NB4 (cell line): ENCODE measurements at regions not wholly inside any gene's neighbourhood (a gene's known extent, or its start where the extent isn't known, plus 50 kb on each side); places are given as distances from the start of the nearest gene placed in this dataset.
A peak's percentile ranks its signal among the peaks of the same experiment; 100 is the strongest.

Source experiments
- DNase-seq: peaks from one replicate; pipeline ENCODE4 v3.0.0; 2010; ENCODE audit warnings: low read depth
- H3K4me3 ChIP-seq: one replicate; pipeline ENCODE4 v1.5.1; 2011; ENCODE audit warnings: mild to moderate bottlenecking, low read depth, low read length, moderate library complexity
- MYC ChIP-seq: IDR thresholded peaks from 2 replicates; pipeline ENCODE4 v1.6.1; 2011; ENCODE audit warnings: low read depth, low read length
- POLR2A ChIP-seq: IDR thresholded peaks from 2 replicates; pipeline ENCODE4 v1.6.1; 2011; ENCODE audit warnings: mild to moderate bottlenecking; ENCODE audit not compliant: insufficient read length; ENCODE audit errors: extremely low read depth
- TF ChIP-seq, protein P1 (sequence below): IDR thresholded peaks from one replicate; pipeline ENCODE4 v1.5.1; 2012; ENCODE audit warnings: low read depth, low read length
- TF ChIP-seq, protein P2 (sequence below): IDR thresholded peaks from 2 replicates; pipeline ENCODE4 v1.6.1; 2011; ENCODE audit warnings: low read depth, low read length

DNA sequence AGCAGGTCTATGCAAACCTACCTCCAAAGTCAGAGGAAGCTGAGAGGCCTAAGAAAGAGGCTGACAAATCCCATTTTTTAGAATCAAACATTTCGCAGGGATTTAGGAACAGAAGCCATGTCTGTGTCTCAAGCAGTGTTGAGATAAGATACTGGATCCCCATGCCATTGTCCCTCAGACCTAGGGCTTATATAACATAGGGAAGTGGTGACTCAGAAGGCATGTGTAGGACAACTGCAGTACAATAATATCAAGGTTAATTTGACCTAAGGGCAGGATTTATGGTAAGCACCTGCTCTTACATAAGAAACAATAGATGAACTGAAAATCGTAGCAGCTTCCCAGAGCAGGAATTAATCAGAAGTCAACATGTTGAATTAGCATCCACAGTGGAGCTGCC is 459.4 kb downstream of the ANXA1 start:
- no peak overlapping the region for H3K4me3 ChIP-seq
- TF ChIP-seq MYC = no peak
- peak; percentile 0 for DNase-seq

DNA sequence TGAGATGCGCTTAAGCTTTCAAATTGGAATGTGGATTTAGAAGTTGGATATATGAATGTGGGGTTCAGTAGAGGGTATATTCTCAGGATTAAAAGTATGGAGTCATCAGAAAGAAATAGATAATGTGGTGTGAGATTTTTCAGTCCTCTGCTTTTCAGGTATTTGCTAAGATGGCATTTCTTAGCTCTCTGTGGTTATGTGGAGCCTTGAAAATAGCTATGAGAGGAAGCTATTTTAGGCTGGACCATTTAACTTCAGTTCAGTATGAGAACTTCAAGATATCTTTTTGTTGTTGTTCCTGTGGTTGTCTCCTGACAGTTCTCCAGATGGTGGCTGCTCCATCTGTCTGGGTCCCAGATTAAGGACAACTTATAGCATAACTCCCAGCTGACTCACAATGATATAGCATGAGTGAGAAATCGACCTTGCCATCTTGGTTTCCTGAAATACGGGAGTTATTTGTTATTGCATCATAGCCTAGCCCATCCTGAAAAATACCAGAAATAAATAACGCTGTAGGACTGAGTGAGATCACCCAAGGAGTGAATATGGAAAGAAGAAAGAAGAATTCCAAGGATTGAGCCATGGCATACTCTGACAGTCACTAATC is 461.5 kb downstream of the ANXA1 start:
- TF ChIP-seq POLR2A = no peak
- no peak for TF ChIP-seq MYC
- TF ChIP-seq, protein P1, sequence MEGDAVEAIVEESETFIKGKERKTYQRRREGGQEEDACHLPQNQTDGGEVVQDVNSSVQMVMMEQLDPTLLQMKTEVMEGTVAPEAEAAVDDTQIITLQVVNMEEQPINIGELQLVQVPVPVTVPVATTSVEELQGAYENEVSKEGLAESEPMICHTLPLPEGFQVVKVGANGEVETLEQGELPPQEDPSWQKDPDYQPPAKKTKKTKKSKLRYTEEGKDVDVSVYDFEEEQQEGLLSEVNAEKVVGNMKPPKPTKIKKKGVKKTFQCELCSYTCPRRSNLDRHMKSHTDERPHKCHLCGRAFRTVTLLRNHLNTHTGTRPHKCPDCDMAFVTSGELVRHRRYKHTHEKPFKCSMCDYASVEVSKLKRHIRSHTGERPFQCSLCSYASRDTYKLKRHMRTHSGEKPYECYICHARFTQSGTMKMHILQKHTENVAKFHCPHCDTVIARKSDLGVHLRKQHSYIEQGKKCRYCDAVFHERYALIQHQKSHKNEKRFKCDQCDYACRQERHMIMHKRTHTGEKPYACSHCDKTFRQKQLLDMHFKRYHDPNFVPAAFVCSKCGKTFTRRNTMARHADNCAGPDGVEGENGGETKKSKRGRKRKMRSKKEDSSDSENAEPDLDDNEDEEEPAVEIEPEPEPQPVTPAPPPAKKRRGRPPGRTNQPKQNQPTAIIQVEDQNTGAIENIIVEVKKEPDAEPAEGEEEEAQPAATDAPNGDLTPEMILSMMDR = no peak
- TF ChIP-seq, protein P2, sequence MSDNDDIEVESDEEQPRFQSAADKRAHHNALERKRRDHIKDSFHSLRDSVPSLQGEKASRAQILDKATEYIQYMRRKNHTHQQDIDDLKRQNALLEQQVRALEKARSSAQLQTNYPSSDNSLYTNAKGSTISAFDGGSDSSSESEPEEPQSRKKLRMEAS = no peak
- DNase-seq = no peak
- H3K4me3 ChIP-seq = no peak overlapping the region

DNA sequence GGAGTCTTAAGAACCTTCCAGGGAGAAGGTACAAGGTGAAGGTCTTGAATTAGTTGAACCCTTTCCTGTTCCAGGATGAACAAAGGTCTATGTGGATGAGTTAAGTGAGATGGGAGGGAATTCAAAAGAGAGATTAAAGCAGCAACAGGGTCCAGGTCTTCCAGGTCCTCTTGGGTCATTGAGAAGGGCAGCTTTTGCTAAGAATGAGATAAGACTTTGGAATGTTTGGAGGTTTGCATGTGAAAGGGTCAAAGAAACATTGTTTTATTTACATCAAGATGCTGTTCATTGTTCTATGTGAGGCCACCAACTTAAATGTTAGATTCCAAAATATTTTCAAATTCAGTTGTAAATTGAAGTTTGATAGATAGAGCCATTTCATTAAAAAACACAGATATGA is 463.9 kb downstream of the ANXA1 start:
- H3K4me3 ChIP-seq = no peak overlapping the region
- DNase-seq = no peak
- TF ChIP-seq, protein P2 = no peak
- TF ChIP-seq, protein P1 = no peak
- no peak for TF ChIP-seq MYC
- no peak for TF ChIP-seq POLR2A

DNA sequence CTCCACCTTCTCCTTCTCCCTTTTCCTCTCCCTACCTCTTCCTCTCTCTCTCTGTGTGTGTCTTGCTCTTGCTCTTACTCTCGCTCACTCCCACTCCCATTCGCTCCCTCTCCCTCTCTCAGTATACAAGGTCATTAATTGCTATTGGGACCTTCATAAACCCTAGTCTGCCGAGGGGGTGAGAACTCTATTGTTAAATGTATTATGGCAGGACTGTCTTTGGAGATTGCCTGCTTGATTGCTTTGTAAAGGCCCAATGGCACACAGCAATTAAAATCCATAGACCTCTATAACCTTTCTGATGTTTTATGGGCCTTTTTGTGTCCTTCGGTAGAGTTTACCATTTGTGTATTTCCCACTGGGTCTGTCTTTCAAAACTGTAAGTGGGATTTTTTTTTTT is 465.9 kb downstream of the ANXA1 start:
- DNase-seq = no peak
- TF ChIP-seq, protein P2 = no peak
- TF ChIP-seq, protein P1 = no peak
- TF ChIP-seq MYC (no peak), POLR2A (no peak)
- H3K4me3 ChIP-seq = no peak overlapping the region

DNA sequence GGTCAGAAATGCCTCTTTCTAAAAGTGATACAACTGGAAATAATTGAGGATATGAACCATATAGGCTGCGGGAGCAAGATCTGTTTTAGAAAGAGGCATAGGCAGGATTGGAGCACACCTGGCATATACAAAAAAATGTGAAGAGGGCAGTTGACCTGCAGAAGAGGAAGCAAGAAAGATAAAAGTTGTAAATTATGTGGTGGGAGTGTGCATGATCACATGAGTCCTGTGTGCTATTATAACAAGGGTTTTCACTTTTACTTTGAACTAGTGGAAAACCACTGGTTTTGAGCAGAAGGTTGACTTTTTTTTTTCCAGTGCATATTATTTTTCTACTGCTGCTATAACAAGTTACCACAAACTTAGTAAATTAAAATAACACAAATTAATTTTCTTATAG is 489.3 kb downstream of the ANXA1 start:
- DNase-seq = no peak
- no peak overlapping the region for H3K4me3 ChIP-seq
- TF ChIP-seq, protein P2 = no peak
- TF ChIP-seq, protein P1 = no peak
- TF ChIP-seq MYC = no peak
- no peak for TF ChIP-seq POLR2A

DNA sequence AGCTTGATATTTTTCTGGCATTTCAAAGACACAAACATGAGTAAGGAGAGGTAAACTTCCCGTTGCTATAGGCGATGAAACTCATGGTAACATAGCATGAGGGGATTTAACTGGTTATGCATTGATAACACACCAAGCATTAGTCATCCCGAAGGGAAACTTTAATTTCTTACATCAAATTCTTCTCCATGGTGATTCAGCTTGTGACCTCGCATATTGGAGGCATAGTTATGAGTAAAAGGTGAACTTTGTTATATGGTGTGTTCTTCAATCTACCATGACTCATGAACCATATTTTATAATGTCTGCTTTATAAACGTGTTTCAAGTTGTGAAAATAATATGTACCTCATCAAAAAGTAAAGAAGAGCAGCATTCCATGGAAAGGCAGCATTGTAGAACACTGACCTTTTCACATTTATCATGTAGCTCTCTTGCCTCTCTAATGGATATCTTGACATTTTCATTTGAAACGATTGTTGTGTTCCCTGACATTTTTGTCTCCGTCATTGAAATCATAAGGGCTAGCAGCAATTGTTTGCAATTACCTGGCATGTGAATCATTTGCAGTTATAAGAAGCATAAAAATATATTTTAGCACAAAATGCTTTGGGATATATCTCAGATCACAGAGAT is 491.8 kb downstream of the ANXA1 start:
- no peak overlapping the region for H3K4me3 ChIP-seq
- DNase-seq = no peak
- no peak for TF ChIP-seq POLR2A
- TF ChIP-seq, protein P2 = no peak
- no peak for TF ChIP-seq MYC
- TF ChIP-seq, protein P1 = no peak
